HCT116 (cell line): ENCODE measurements at regions not wholly inside any gene's neighbourhood (a gene's known extent, or its start where the extent isn't known, plus 50 kb on each side); places are given as distances from the start of the nearest gene placed in this dataset.

ENCODE experiments used
- ATAC-seq: fragments of 200-7000 bp; cut with Tn5 transposase; 2 replicates; pipeline ENCODE4 v1.9.1; 2020; ENCODE audit warnings: mild to moderate bottlenecking, moderate library complexity
- BruUV-seq: library from RNA; stranded (reverse); fragments of 400-500 nt; replicated peaks from 2 replicates; lab custom pipeline; 2021; lab: Mats Ljungman, UMichigan
- CTCF ChIA-PET: fragments of 300-600 bp; sonication (Branson Sonifier 250); formaldehyde crosslinking; loops from one replicate; lab custom pipeline; 2021; ENCODE audit warnings: antibody characterized with exemption; lab: Charles Lee
- POLR2A ChIA-PET: fragments of 300-600, 350-600 bp; sonication (Branson Sonifier 250); formaldehyde crosslinking; loops from one replicate; lab custom pipeline; 2021; ENCODE audit warnings: antibody characterized with exemption; lab: Charles Lee
- RAD21 ChIA-PET, 2 experiments: fragments of 300-600 bp; sonication (Branson Sonifier 250); formaldehyde crosslinking; loops; one replicate each; lab custom pipeline; 2023; ENCODE audit warnings: low total read pairs in 2 of 2; ENCODE audit not compliant: uncharacterized antibody in 2 of 2, unreplicated experiment in 2 of 2, low non-redundant PET in 1 of 2; lab: Charles Lee
- DNase-seq: peaks from one replicate; pipeline ENCODE4 v3.0.0-alpha.2; 2010; ENCODE audit warnings: low read depth, low spot score
- H2AFZ ChIP-seq: fragments of 200-600 bp; shearing (Covaris generic), sonication (generic); 2 replicates; pipeline ENCODE4 v1.6.1; 2017; ENCODE audit warnings: low read depth, mixed run types, mixed read lengths, antibody characterized with exemption, low read length; ENCODE audit not compliant: poor library complexity, severe bottlenecking
- H3K27ac ChIP-seq: 2 replicates; pipeline ENCODE4 v1.5.1; 2012; ENCODE audit warnings: low read depth, low read length
- H3K27me3 ChIP-seq: fragments of 200-600 bp; sonication (generic); 2 replicates; pipeline ENCODE4 v1.6.1; 2016; ENCODE audit warnings: mixed run types, low read length, mixed read lengths; ENCODE audit not compliant: insufficient read depth
- H3K36me3 ChIP-seq, 2 experiments: fragments of 200-500 bp in 1 of 2; fragments of 200-600 bp in 1 of 2; sonication (Bioruptor generic) in 1 of 2; sonication (generic) in 1 of 2; 2 replicates each; pipeline versions ENCODE4 v1.5.1 to v1.6.1; 2014 to 2016; ENCODE audit warnings: low read length in 2 of 2, inconsistent platforms in 1 of 2, mixed read lengths in 1 of 2, mixed run types in 1 of 2; ENCODE audit not compliant: insufficient read depth in 2 of 2, control insufficient read depth in 1 of 2
- H3K4me1 ChIP-seq, 2 experiments: fragments of 200-600 bp in 1 of 2; sonication (generic) in 1 of 2; 2 replicates each; pipeline versions ENCODE4 v1.5.1 to v1.6.1; 2012 to 2017; ENCODE audit warnings: low read length in 2 of 2, inconsistent platforms in 1 of 2, mild to moderate bottlenecking in 1 of 2, mixed read lengths in 1 of 2, mixed run types in 1 of 2, moderate library complexity in 1 of 2; ENCODE audit not compliant: insufficient read depth in 2 of 2, control insufficient read depth in 1 of 2
- H3K4me2 ChIP-seq: fragments of 200-600 bp; sonication (generic); 2 replicates; pipeline ENCODE4 v1.6.1; 2017; ENCODE audit warnings: mixed run types, low read length, mixed read lengths
- H3K4me3 ChIP-seq, 2 experiments: fragments of 200-600 bp in 1 of 2; sonication (generic) in 1 of 2; replicated peaks in 1 of 2; 2 replicates each; pipeline ENCODE4 v1.5.1; 2011 to 2016; ENCODE audit warnings: low read length in 2 of 2, control low read depth in 1 of 2, low read depth in 1 of 2, mild to moderate bottlenecking in 1 of 2, mixed read lengths in 1 of 2, mixed run types in 1 of 2
- H3K79me2 ChIP-seq: fragments of 200-600 bp; sonication (generic); 2 replicates; pipeline ENCODE4 v1.6.1; 2017; ENCODE audit warnings: mild to moderate bottlenecking, mixed run types, low read length, moderate library complexity, mixed read lengths; ENCODE audit not compliant: insufficient read depth
- H3K9ac ChIP-seq: fragments of 200-600 bp; sonication (generic); 2 replicates; pipeline ENCODE4 v1.6.1; 2016; ENCODE audit warnings: low read length, mixed read lengths
- H3K9me2 ChIP-seq: fragments of 200-600 bp; sonication (generic), shearing (Covaris generic); 2 replicates; pipeline ENCODE4 v1.6.1; 2017; ENCODE audit warnings: mixed run types, mild to moderate bottlenecking, moderate library complexity; ENCODE audit not compliant: insufficient read depth
- H3K9me3 ChIP-seq, 2 experiments: fragments of 200-500 bp in 1 of 2; fragments of 200-600 bp in 1 of 2; sonication (Bioruptor generic) in 1 of 2; sonication (generic) in 1 of 2; 2 replicates each; pipeline ENCODE4 v1.6.1; 2014 to 2017; ENCODE audit warnings: low read length in 2 of 2, mixed read lengths in 2 of 2, inconsistent platforms in 1 of 2, low read depth in 1 of 2, mild to moderate bottlenecking in 1 of 2, mixed run types in 1 of 2, moderate library complexity in 1 of 2; ENCODE audit not compliant: control insufficient read depth in 1 of 2, insufficient read depth in 1 of 2
- H4K20me1 ChIP-seq: fragments of 200-600 bp; sonication (generic), shearing (Covaris generic); 2 replicates; pipeline ENCODE4 v1.6.1; 2017; ENCODE audit warnings: mixed run types, mild to moderate bottlenecking, moderate library complexity; ENCODE audit not compliant: insufficient read depth
- ELF1 ChIP-seq: IDR thresholded peaks from 2 replicates; pipeline ENCODE4 v1.6.1; 2012; ENCODE audit warnings: low read depth, borderline replicate concordance
- SIN3A ChIP-seq: IDR thresholded peaks from 2 replicates; pipeline ENCODE4 v1.6.1; 2012; ENCODE audit warnings: low read depth
- SRF ChIP-seq: IDR thresholded peaks from 2 replicates; pipeline ENCODE4 v1.6.1; 2012; ENCODE audit warnings: low read depth
- ZFX ChIP-seq: fragments of 450-650 bp; IDR thresholded peaks from 2 replicates; pipeline ENCODE4 v1.6.1; 2017
- intact Hi-C: fragments of 100-400 bp; cut with micrococcal nuclease; formaldehyde crosslinking; loops from 2 replicates; pipeline ENCODE4 v1.10.0; 2022
- TF ChIP-seq, protein P1 (sequence below), 3 experiments: fragments of 200-600 bp in 1 of 3; sonication (generic) in 1 of 3; IDR thresholded peaks in 2 of 3; conservative IDR thresholded peaks in 1 of 3; 2 replicates each; pipeline ENCODE4 v1.5.1; 2012 to 2017; ENCODE audit warnings: low read depth in 2 of 3, low read length in 2 of 3, antibody characterized with exemption in 1 of 3, borderline replicate concordance in 1 of 3, control low read depth in 1 of 3, mild to moderate bottlenecking in 1 of 3, mixed read lengths in 1 of 3, mixed run types in 1 of 3, moderate library complexity in 1 of 3; ENCODE audit not compliant: insufficient read depth in 1 of 3

DNA sequence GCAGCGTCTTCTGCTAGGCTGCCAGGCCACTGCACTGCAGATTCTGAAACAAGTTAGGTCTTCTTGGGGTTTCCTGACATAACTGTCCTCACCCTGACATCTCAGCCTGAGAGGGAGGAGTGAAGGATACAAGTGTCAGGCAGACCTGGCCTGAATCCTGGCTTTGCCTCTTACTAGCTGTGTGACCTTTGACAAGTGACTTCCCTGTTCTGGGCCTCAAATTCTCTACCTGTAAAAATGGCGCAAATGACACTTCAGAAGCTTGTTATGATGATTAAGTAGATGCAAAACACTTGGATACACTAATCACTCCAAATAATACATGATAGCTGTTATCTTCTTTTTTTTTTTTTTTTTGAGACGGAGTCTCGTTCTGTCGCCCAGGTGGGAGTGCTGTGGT is 119.2 kb upstream of the BOD1 start:
- BruUV-seq: no TSS peak
- no peak overlapping the region for H3K27ac ChIP-seq
- H3K9ac ChIP-seq: no peak overlapping the region
- POLR2A ChIA-PET: no interaction called here
- no peaks in the 10 kb centered on the region for H3K4me1 ChIP-seq
- H3K9me2 ChIP-seq: no peaks in the 10 kb centered on the region
- H3K9me3 ChIP-seq: no peaks in the 10 kb centered on the region
- CTCF ChIA-PET: no interaction called here
- no peaks in the 10 kb centered on the region for H3K79me2 ChIP-seq
- TF ChIP-seq ZFX (no peak), SRF (no peak), ELF1 (no peak), SIN3A (no peak)
- DNase-seq (no peak), ATAC-seq (no peak)
- intact Hi-C loops: no loop called here
- H3K27me3 ChIP-seq: no peaks in the 10 kb centered on the region
- no peak overlapping the region for H3K4me2 ChIP-seq
- H4K20me1 ChIP-seq: no peaks in the 10 kb centered on the region
- no peak overlapping the region for H2AFZ ChIP-seq
- RAD21 ChIA-PET: no interaction called here
- no peaks in the 10 kb centered on the region for H3K36me3 ChIP-seq
- no peak overlapping the region for H3K4me3 ChIP-seq

DNA sequence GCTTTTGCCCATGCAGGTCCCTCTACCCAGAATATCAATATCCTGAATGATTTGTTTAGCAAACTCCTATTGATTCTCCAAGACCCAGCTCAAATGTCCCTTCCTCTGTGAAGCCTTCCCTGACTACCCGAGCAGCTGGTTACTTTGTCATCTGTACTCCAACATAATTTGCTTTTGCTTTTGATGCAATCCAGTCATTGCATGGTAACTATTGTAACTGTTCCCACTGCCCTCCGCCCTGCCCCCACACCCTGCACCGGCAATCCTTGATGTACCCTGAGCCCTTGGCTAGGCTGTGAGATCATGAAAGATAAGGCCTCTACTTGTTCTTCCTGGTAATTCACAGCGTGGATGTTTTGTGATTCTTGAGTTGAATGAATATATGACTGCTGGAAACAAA is 119.9 kb upstream of the BOD1 start:
- Histone ChIP-seq H3K4me2 (no peak overlapping the region), H4K20me1 (no peaks in the 10 kb centered on the region), H3K4me1 (no peaks in the 10 kb centered on the region), H3K4me3 (no peak overlapping the region), H3K9me2 (no peaks in the 10 kb centered on the region), H3K27me3 (no peaks in the 10 kb centered on the region), H3K79me2 (no peaks in the 10 kb centered on the region), H3K9me3 (no peaks in the 10 kb centered on the region), H3K36me3 (no peaks in the 10 kb centered on the region), H3K9ac (no peak overlapping the region), H3K27ac (no peak overlapping the region), H2AFZ (no peak overlapping the region)
- DNase-seq (no peak), ATAC-seq (no peak)
- ChIA-PET POLR2A (no interaction called here), RAD21 (no interaction called here), CTCF (no interaction called here)
- BruUV-seq: no TSS peak
- intact Hi-C loops: no loop called here
- TF ChIP-seq, protein P1, sequence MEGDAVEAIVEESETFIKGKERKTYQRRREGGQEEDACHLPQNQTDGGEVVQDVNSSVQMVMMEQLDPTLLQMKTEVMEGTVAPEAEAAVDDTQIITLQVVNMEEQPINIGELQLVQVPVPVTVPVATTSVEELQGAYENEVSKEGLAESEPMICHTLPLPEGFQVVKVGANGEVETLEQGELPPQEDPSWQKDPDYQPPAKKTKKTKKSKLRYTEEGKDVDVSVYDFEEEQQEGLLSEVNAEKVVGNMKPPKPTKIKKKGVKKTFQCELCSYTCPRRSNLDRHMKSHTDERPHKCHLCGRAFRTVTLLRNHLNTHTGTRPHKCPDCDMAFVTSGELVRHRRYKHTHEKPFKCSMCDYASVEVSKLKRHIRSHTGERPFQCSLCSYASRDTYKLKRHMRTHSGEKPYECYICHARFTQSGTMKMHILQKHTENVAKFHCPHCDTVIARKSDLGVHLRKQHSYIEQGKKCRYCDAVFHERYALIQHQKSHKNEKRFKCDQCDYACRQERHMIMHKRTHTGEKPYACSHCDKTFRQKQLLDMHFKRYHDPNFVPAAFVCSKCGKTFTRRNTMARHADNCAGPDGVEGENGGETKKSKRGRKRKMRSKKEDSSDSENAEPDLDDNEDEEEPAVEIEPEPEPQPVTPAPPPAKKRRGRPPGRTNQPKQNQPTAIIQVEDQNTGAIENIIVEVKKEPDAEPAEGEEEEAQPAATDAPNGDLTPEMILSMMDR (IDR thresholded peaks at IDR 0.05 in 2 of 3, conservative IDR thresholded peaks at IDR 0.05 in 1 of 3; ENCODE audit: borderline replicate concordance in 1 of 3, insufficient read depth in 1 of 3, low read depth in 2 of 3, low read length in 2 of 3): no peak
